Fibroblast of villous mesenchyme (primary cell): ENCODE measurements at regions not wholly inside any gene's neighbourhood (a gene's known extent, or its start where the extent isn't known, plus 50 kb on each side); places are given as distances from the start of the nearest gene placed in this dataset.

ENCODE experiments used
- DNase-seq: peaks from one replicate; pipeline ENCODE4 v3.0.0-alpha.2; 2010; ENCODE audit warnings: low read depth
- H3K4me3 ChIP-seq: 2 replicates; pipeline ENCODE4 v1.5.1; 2011; ENCODE audit warnings: low read depth, mild to moderate bottlenecking, low read length
- TF ChIP-seq, protein P1 (sequence below): IDR thresholded peaks from 2 replicates; pipeline ENCODE4 v1.5.1; 2012; ENCODE audit warnings: low read depth, mild to moderate bottlenecking, low read length; ENCODE audit not compliant: insufficient read depth

DNA sequence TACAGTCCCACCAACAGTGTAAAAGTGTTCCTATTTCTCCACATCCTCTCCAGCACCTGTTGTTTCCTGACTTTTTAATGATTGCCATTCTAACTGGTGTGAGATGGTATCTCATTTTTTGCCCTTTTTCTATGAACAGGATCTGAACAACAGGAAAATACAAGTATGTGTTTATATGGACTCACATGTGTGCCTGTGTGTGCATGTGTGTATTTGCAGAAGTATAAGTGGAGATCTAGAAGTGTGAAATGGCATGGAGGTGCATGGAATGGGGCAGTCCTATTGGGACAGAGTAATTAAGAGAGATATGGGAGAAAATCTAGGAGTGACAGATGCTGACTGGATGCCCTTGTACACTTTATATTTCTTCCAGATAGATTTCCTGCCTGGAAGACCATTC lies 111.6 kb upstream of the PCGF5 start:
- TF ChIP-seq, protein P1, sequence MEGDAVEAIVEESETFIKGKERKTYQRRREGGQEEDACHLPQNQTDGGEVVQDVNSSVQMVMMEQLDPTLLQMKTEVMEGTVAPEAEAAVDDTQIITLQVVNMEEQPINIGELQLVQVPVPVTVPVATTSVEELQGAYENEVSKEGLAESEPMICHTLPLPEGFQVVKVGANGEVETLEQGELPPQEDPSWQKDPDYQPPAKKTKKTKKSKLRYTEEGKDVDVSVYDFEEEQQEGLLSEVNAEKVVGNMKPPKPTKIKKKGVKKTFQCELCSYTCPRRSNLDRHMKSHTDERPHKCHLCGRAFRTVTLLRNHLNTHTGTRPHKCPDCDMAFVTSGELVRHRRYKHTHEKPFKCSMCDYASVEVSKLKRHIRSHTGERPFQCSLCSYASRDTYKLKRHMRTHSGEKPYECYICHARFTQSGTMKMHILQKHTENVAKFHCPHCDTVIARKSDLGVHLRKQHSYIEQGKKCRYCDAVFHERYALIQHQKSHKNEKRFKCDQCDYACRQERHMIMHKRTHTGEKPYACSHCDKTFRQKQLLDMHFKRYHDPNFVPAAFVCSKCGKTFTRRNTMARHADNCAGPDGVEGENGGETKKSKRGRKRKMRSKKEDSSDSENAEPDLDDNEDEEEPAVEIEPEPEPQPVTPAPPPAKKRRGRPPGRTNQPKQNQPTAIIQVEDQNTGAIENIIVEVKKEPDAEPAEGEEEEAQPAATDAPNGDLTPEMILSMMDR, result no peak
- no peak overlapping the region for H3K4me3 ChIP-seq
- no peak for DNase-seq

DNA sequence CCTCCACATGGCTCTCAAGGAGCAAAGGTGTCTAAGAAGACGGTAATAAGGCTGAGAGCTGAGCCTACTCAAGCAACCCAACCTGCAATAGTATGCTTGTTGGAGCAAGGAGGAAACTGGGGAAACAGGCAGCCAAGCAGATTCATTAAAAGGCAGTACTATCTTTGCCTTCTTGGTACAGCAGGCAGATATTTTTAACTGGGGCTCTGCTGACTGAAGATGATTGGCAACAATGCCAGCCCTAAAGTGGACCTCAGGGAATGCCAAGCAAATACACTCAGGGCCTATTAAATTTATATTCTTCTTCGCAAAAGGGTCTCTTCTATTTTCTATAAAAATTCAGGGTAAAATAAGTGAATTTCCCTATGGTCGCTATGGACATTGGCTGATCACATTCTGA lies 109.4 kb upstream of the PCGF5 start:
- DNase-seq, result no peak
- no peak overlapping the region for H3K4me3 ChIP-seq
- TF ChIP-seq, protein P1, result no peak

DNA sequence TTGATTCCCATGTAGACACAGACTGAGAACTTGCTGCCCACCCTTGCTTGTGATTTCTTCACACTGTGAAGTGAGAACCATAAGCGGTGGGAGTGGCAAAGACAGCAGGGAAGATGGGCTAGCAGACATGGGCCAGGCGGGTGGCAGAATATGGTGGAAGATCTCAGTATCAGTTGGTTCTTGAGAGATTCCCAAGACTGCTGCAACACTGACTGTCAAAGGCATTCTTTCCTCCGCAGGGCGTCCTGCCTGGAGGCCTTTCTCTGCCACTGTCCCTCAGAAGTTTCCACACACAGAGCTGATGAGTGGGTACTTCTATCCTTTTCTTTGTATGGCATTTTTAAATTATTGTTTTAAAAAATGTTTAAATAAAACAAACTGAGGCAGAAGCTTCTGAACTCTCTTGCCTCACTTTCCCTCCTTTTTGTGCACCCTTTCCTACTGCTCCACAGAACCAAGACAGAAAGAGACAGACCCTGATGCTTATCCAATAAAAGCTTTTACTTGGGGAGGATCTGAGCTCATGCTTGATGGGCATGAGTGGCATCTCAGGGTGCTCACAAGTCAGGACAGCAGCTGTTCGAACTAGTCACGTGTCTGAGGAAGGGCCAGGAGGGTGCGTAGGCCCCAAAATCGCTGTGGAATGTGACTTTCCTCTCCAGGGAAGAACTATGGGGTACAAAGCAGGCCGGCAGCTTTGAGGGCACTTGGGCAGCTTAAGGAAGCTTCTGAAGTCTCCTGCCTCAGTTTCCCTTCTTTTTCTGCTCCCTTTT lies 104.7 kb upstream of the PCGF5 start:
- no peak overlapping the region for H3K4me3 ChIP-seq
- no peak for DNase-seq
- TF ChIP-seq, protein P1, result no peak

DNA sequence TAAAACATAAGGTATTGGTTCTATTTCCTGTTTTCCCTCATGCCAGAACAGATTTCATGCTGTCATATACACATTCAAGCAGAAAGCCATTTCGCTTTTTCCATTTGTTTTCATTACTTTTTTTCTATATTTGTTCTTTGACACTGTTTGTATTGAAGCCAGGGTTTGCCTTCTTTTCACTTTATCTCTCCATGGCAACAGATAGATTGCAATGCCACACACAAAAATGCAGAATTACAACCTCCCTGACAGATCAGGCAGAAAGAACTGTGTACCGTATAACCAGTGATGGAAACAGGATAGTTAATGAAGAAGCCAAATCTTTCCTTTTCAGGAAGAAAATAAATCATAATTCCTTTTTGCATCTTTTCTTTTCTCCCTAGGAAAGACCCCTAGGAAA lies 103.0 kb upstream of the PCGF5 start:
- DNase-seq, result no peak
- no peak overlapping the region for H3K4me3 ChIP-seq
- TF ChIP-seq, protein P1, result no peak

DNA sequence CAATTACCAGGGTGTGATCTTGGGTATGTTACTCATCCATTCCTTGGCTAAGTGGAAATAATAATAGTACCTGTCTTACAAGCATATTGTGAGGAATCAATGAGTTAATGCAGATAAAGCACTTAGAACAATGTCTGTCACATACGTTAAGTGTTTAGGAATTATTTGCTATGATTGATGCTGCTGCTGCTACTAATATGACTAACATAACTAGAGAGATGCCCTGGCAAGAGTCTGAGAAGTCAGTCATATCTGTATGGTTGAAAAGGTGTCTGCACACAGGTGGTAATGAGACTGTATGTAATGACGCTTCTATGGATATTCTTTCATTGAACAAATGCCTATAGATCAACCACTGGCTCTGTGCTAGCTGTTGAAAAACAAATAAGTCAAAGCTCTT lies 100.1 kb upstream of the PCGF5 start:
- DNase-seq, result no peak
- no peak overlapping the region for H3K4me3 ChIP-seq
- TF ChIP-seq, protein P1, result no peak

DNA sequence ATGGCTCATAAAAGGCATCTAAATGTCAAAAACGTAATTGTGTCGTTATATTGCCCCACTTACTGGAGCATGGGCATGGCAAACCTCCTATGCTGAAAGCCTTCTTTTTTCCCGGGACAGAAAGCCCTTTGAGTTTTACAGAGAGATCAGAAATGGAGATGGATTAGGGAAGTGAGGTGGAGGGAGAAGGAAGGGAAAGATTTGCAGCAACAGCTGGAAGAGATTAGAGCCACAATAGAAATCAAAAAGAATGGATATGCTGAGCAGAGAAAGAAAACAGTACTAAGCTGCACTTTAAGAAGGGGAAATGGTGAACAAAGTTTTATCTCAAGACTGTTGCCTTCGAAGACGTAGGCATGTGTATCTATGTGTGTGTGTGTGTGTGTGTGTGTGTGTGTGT lies 97.2 kb upstream of the PCGF5 start:
- DNase-seq, result no peak
- TF ChIP-seq, protein P1, result no peak
- H3K4me3 ChIP-seq, result no peak overlapping the region

DNA sequence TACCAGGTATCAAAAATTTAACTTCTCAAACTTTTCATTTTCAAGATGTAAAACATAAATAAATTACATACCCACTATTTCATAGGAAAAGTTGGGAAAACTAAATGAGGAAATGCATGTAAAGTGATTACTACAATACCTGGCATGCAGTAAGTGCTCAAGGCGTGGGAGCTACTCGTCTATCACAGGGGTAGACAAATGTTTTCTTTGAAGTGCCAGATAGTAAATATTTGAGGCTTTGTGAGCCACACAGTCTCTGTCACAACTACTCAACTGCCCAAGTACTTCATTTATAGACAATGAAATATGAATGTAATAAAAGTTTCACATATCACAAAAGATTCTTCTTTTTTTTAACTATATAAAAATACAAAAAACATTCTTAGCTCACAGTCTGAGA lies 96.4 kb upstream of the PCGF5 start:
- TF ChIP-seq, protein P1, result no peak
- no peak for DNase-seq
- no peak overlapping the region for H3K4me3 ChIP-seq
